Hippocampal formation (tissue), 2 donors: ENCODE measurements at regions not wholly inside any gene's neighbourhood (a gene's known extent, or its start where the extent isn't known, plus 50 kb on each side); places are given as distances from the start of the nearest gene placed in this dataset.
"Not testable (repeated sequence)": the region's sequence is repeated elsewhere in the genome, so short reads cannot be mapped to it uniquely, and the experiment has no call there.

Source experiments
- DNase-seq, 2 donors: peaks; one replicate each; lab custom pipeline; 2025; lab: John Stamatoyannopoulos, UW

- no peak for DNase-seq
Observed at GRCh38 chr10:4301291-4302045, 516.5 kb upstream of the KLF6 start.

- no peak for DNase-seq
Observed at GRCh38 chr10:4296161-4296560, 511.2 kb upstream of the KLF6 start.

GRCh38 chr10:4294996-4295792, 510.2 kb upstream of the KLF6 start:
- no peak for DNase-seq

GRCh38 chr10:4294271-4294670, 509.3 kb upstream of the KLF6 start:
- no peak for DNase-seq

- DNase-seq, result no peak
Observed at GRCh38 chr10:4291990-4292389, 507.0 kb upstream of the KLF6 start.

DNA sequence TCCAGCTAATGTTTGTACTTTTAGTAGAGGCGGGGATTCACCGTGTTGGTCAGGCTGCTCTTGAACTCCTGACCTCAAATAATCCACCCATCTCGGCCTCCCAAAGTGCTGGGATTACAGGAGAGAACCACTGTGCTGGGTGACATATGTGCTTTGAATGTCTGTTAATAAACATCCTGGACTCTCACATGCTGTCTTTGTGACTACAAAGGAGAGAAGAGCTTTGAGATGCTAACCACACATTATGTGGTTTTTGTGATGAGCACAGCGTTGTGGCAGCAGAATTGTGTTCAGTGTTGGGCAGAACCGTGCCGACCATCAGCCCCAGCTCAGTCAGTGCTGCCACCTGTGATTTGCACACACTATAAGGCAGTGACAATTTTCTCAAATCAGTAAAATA, 500.1 kb upstream of the KLF6 start:
- DNase-seq, result no peak

DNA sequence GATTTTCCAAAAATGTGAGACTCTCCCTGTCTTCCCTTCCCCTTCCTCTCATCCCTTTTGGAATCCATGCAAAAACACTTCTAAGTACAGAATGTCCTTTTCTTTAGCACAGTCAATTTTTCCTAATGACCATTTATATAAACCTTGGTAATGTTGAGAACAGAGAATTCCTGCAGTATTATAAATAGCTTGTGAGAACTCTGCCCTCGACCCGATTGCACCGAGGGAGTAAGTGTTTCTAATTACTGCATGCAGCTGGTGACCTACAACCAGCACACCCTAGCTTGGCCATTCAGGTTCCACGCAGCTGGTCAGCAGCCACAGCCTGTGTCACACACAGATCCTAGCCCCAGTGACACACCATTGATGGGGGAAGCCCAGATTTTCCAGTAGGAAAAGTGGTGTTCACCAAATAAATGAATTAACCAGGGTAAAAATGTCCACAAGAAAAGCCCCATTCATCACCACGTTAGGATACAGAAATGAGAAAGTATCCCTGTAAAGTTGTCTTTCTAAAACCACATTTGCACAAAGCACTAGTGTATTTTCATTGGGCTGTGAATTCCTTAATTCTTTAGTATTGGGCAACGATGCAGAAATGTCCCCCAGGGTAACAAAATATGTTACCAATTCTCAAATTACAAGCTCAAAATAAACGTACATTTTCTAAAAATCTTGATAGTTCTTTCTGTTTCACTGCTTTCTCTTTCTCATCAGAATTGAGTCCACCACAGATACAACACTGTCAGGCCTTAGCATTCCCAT, 499.0 kb upstream of the KLF6 start:
- DNase-seq, result no peak

DNA sequence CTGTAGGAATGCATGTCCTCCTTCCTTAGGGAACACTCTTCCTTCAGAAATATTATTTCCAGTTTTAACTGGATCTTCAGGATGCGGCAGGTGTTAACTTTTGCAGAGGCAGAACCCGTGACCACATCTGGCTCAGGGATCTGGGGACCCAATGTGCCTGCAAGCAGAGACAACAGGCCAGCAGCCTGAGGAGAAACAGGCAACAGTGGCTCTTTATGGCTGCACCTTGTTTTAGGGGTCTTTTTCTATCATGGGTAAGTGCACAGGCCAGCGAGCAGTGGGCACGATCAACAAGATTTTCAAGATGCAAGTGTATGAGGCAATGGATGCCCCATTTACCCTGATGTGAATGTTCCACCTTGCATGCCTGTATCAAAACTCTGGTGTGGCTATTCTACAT, 497.5 kb upstream of the KLF6 start:
- no peak for DNase-seq

GRCh38 chr10:4281190-4281825, 496.3 kb upstream of the KLF6 start:
- no peak for DNase-seq

DNA sequence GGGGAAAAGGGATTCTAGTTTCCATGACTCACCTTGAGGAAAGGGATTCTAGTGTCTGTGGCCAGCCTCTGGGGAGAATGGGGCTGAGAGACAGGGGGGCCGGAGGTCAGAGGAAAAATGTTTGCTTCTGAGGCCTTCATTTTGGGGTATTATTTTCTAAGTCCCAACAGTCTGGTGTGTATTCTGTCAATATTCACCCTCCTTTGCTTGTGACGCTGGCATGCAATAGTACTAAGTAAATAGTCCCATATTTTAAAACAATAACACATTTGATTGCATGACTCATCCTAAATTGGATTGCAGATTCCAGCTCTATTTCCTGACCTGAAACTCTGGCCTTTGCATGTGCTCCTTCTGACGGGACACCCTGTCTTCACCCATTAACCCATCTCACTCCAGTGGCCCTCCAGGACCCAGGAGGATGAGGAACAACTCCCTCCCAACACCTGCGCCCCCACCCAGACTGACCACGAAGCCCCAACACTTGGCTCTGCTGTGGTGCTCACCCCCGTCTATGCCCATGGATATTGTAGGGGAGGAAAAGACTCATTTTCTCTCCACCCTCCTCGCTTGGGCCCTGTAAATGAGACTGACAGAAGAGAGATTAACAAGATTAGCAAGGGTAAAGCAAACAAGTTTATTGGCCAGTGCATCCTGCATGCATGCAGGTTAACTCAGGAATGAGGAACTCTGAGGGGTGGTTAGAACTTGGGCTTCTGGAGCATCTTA, 495.6 kb upstream of the KLF6 start:
- DNase-seq, result no peak

- no peak for DNase-seq
Observed at GRCh38 chr10:4279655-4280054, 494.6 kb upstream of the KLF6 start.

DNA sequence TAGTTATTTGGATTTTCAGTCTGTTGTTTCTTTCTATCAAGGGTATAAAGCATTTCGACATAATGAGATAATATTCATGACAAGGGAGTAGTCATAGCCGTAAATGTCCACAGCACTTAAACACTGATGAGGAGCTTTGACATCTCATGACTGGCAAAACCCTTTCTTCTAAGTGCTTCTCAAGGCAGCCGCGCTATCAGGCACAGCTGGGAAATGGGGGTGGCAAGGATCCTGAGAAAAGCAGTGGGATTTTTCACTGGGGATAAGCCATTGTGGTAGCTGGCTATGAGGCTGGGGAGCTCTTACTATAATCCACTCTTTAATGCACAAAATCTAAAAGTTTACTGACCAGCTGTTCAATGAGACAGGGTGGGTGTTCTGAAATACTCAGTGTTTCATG, 493.2 kb upstream of the KLF6 start:
- no peak for DNase-seq

- DNase-seq, result no peak
Observed at GRCh38 chr10:4276151-4276550, 491.1 kb upstream of the KLF6 start.

DNA sequence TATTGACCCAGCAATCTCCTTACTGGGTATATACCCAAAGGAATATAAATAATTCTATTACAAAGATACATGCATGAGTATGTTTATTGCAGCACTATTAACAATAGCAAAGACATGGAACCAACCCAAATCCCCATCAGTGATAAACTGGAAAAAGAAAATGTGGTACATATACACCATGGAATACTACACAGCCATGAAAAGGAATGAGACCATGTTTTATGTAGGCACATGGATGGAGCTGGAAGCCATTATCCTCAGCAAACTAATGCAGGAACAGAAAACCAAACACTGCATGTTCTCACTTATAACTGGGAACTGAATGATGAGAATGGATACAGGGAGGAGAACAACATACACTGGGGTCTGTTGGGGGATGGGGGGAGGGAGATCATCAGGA, 489.7 kb upstream of the KLF6 start:
- DNase-seq, result not testable (repeated sequence)

DNA sequence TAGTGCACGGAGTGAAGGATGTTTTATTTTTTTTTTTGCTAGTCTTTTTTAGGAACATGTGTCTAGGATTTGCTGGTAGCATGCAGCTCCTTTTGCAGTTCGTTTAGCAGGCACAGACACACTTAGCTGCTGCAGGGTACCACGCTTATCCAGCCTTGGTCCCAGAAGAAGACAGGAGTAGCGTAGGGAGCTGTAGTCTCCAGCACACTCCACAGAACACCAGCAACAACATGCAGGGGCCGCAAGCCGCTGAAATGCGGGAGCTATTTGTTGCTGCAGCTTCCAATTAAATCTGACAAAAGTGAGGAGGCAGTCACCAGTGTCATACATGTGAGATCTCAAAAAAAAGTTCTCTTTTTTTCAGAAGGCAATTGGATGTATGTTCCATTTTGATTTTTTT, 486.2 kb upstream of the KLF6 start:
- no peak for DNase-seq

DNA sequence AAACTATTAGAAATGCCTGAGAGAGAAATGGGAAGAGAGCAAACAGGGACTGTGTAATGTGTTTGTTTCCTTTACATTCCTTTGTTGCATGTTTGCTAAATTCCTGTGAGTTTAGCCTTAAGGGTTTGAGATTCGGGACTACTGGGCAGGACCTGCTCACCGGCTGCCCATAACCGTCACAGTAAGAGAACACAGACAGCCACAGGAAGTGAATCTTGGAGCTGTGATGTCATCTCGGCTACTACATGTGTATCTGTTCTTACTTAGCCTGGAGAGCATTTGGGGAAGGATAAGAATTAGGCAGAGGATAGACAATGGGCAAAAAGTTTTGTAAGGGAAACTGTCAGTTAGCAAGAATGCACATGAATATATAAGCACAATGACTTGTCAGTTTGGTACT, 485.1 kb upstream of the KLF6 start:
- DNase-seq, result no peak

GRCh38 chr10:4268490-4268889, 483.5 kb upstream of the KLF6 start:
- DNase-seq, result not testable (repeated sequence)

- no peak for DNase-seq
Observed at GRCh38 chr10:4267086-4267773, 482.2 kb upstream of the KLF6 start.

GRCh38 chr10:4266416-4267085, 481.5 kb upstream of the KLF6 start:
- no peak for DNase-seq

GRCh38 chr10:4265964-4266363, 481.0 kb upstream of the KLF6 start:
- no peak for DNase-seq
